GM18505 (cell line): ENCODE measurements at regions not wholly inside any gene's neighbourhood (a gene's known extent, or its start where the extent isn't known, plus 50 kb on each side); places are given as distances from the start of the nearest gene placed in this dataset.
A peak's percentile ranks its signal among the peaks of the same experiment; 100 is the strongest.

Source experiments
- ATAC-seq: cut with Tn5 transposase; IDR thresholded peaks from one replicate; pipeline ENCODE4 v1.9.1; 2021; ENCODE audit not compliant: unreplicated experiment
- POLR2A ChIP-seq: IDR thresholded peaks from 4 replicates; pipeline ENCODE4 v1.6.1; 2011; ENCODE audit warnings: borderline replicate concordance; ENCODE audit not compliant: insufficient read depth, insufficient read length; ENCODE audit errors: extremely low read depth

- TF ChIP-seq POLR2A = no peak
- ATAC-seq = no peak
These were observed 95.2 kb upstream of the CTNNB1 start for GRCh38 chr3:41104147-41104546.

GRCh38 chr3:41106691-41107090, 92.6 kb upstream of the CTNNB1 start:
- TF ChIP-seq POLR2A = no peak
- no peak for ATAC-seq

GRCh38 chr3:41111011-41111410, 88.3 kb upstream of the CTNNB1 start:
- no peak for ATAC-seq
- TF ChIP-seq POLR2A = no peak

- no peak for ATAC-seq
- TF ChIP-seq POLR2A = no peak
These were observed 86.8 kb upstream of the CTNNB1 start for GRCh38 chr3:41112466-41112865.

GRCh38 chr3:41115069-41115468, 84.2 kb upstream of the CTNNB1 start:
- no peak for ATAC-seq

GRCh38 chr3:41116851-41117250, 82.5 kb upstream of the CTNNB1 start:
- TF ChIP-seq POLR2A = no peak
- no peak for ATAC-seq

More at GRCh38 chr3:41115069-41115468, 84.2 kb upstream of the CTNNB1 start:
- no peak for TF ChIP-seq POLR2A

GRCh38 chr3:41117398-41117870, 81.9 kb upstream of the CTNNB1 start:
- no peak for TF ChIP-seq POLR2A
- peak; percentile 93 for ATAC-seq

GRCh38 chr3:41118461-41119390, 80.6 kb upstream of the CTNNB1 start:
- TF ChIP-seq POLR2A = no peak
- ATAC-seq = no peak

GRCh38 chr3:41120460-41120859, 78.8 kb upstream of the CTNNB1 start:
- TF ChIP-seq POLR2A = no peak
- ATAC-seq = no peak

GRCh38 chr3:41125258-41125657, 74.0 kb upstream of the CTNNB1 start:
- no peak for TF ChIP-seq POLR2A
- no peak for ATAC-seq

- ATAC-seq = no peak
- TF ChIP-seq POLR2A = no peak
These were observed 72.8 kb upstream of the CTNNB1 start for GRCh38 chr3:41126472-41126871.

- no peak for TF ChIP-seq POLR2A
- no peak for ATAC-seq
These were observed 72.3 kb upstream of the CTNNB1 start for GRCh38 chr3:41126961-41127360.

- no peak for ATAC-seq
- TF ChIP-seq POLR2A = no peak
These were observed 71.9 kb upstream of the CTNNB1 start for GRCh38 chr3:41127414-41127813.

GRCh38 chr3:41129731-41130130, 69.6 kb upstream of the CTNNB1 start:
- no peak for TF ChIP-seq POLR2A
- no peak for ATAC-seq
